ENCODE measurements at regions not wholly inside any gene's neighbourhood (a gene's known extent, or its start where the extent isn't known, plus 50 kb on each side); places are given as distances from the start of the nearest gene placed in this dataset.

GRCh38 chr13:44803390-44803789 is 185.9 kb downstream of the NUFIP1 start:
- FAIRE-seq = no peak
- TF ChIP-seq EHF (CRISPR knock-in tag; IDR thresholded peaks at IDR 0.05) (no peak), HEYL (CRISPR knock-in tag; IDR thresholded peaks at IDR 0.05) (no peak), POLR2AphosphoS2 (conservative IDR thresholded peaks at IDR 0.05; ENCODE audit: low read length) (no peak), EP300 (IDR thresholded peaks at IDR 0.05) (no peak), NFE2L2 (conservative IDR thresholded peaks at IDR 0.05; ENCODE audit: low read length) (no peak), HOXA7 (CRISPR knock-in tag; IDR thresholded peaks at IDR 0.05) (no peak), ELK1 (IDR thresholded peaks at IDR 0.05; ENCODE audit: low read depth, low read length) (no peak), KDM5A (IDR thresholded peaks at IDR 0.05) (no peak), CEBPB (IDR thresholded peaks at IDR 0.05) (no peak), USF2 (IDR thresholded peaks at IDR 0.05) (no peak), KDM1A (IDR thresholded peaks at IDR 0.05; ENCODE audit: low read depth) (no peak), MAX (IDR thresholded peaks at IDR 0.05) (no peak), NR3C1 (IDR thresholded peaks at IDR 0.05) (no peak), SMC3 (IDR thresholded peaks at IDR 0.05) (no peak), ZSCAN20 (CRISPR knock-in tag; IDR thresholded peaks at IDR 0.05) (no peak), ZC3H11A (IDR thresholded peaks at IDR 0.05) (no peak), HOXB5 (CRISPR knock-in tag; IDR thresholded peaks at IDR 0.05) (no peak), HDAC2 (IDR thresholded peaks at IDR 0.05) (no peak), HES2 (IDR thresholded peaks at IDR 0.05) (no peak), ESRRA (IDR thresholded peaks at IDR 0.05; ENCODE audit: borderline replicate concordance, low read length) (no peak)

GRCh38 chr13:44802491-44802890 is 186.8 kb downstream of the NUFIP1 start:
- DNase-seq (ENCODE audit: low read depth in 1 of 2, low spot score in 1 of 2) (no peak), FAIRE-seq (no peak), ATAC-seq (no peak)
- Histone ChIP-seq H3K4me2 (peak overlapping the region; percentile 42), H3K9me3 (no peaks in the 10 kb centered on the region), H3K4me1 (peaks cover 14% of the 10 kb centered on the region), H3K4me3 (no peak overlapping the region), H3K27ac (peak overlapping the region; percentile 56 to 80)
- TF ChIP-seq FOSL2 (IDR thresholded peaks at IDR 0.05) (no peak), FOSL2 (CRISPR knock-in tag; IDR thresholded peaks at IDR 0.05) (no peak), ZFP36 (IDR thresholded peaks at IDR 0.05; ENCODE audit: borderline replicate concordance, partially characterized antibody) (no peak), RARB (CRISPR knock-in tag; IDR thresholded peaks at IDR 0.05) (no peak), HOXA7 (CRISPR knock-in tag; IDR thresholded peaks at IDR 0.05) (no peak), CHD4 (IDR thresholded peaks at IDR 0.05; ENCODE audit: borderline replicate concordance) (no peak), EHF (CRISPR knock-in tag; IDR thresholded peaks at IDR 0.05) (no peak), USF2 (IDR thresholded peaks at IDR 0.05) (no peak), CBX8 (IDR thresholded peaks at IDR 0.05) (no peak)
- POLR2A ChIA-PET = no interaction called here
- 77% methylated on average over 4 of the region's 4 CpGs for WGBS (ENCODE audit: missing lambda C conversion rate)
- CTCF ChIA-PET = no interaction called here

More at GRCh38 chr13:44803390-44803789, 185.9 kb downstream of the NUFIP1 start:
- Histone ChIP-seq H3K4me3 (no peak overlapping the region), H3K4me2 (no peak overlapping the region), H3K27ac (0 out of 6 replicates have a peak overlapping the region, but pooled peaks of 1 of the 2 experiments have one; percentile 26), H3K9me3 (no peaks in the 10 kb centered on the region), H3K4me1 (peaks cover 14% of the 10 kb centered on the region)
- ChIA-PET CTCF (no interaction called here), POLR2A (no interaction called here)
- ATAC-seq (no peak), DNase-seq (ENCODE audit: low read depth in 1 of 2, low spot score in 1 of 2) (no peak)
- 94% methylated on average over 4 of the region's 4 CpGs for WGBS (ENCODE audit: missing lambda C conversion rate)
